Gastroesophageal sphincter (tissue), 4 donors: ENCODE measurements at regions not wholly inside any gene's neighbourhood (a gene's known extent, or its start where the extent isn't known, plus 50 kb on each side); places are given as distances from the start of the nearest gene placed in this dataset.

Experiments used
- ATAC-seq: fragments of 150-250 bp; one replicate; pipeline ENCODE4 v1.9.1; 2016; ENCODE audit warnings: mild to moderate bottlenecking, moderate library complexity
- H3K27ac ChIP-seq, 4 donors: fragments of 200-600 bp; sonication (generic) in 3 of 4; 1 replicate in 3 of 4; 2 replicates in 1 of 4; pipeline ENCODE4 v1.5.1; 2016 to 2019
- H3K27me3 ChIP-seq: fragments of 200-600 bp; sonication (generic); one replicate; pipeline ENCODE4 v1.5.1; 2019
- H3K36me3 ChIP-seq, 2 donors: fragments of 200-600 bp; sonication (generic); one replicate each; pipeline ENCODE4 v1.5.1; 2019; ENCODE audit warnings: control low read depth in 1 of 2
- H3K4me1 ChIP-seq, 3 donors: fragments of 200-600 bp; sonication (generic); 1 replicate in 2 of 3; 2 replicates in 1 of 3; pipeline ENCODE4 v1.5.1; 2016 to 2019; ENCODE audit warnings: control low read depth in 2 of 3
- H3K4me3 ChIP-seq, 2 donors: fragments of 200-600 bp; sonication (generic); one replicate each; pipeline ENCODE4 v1.5.1; 2019; ENCODE audit warnings: mild to moderate bottlenecking in 1 of 2, moderate library complexity in 1 of 2
- H3K9me3 ChIP-seq, 3 donors: fragments of 200-600 bp; sonication (generic); one replicate each; pipeline ENCODE4 v1.5.1; 2017 to 2019; ENCODE audit warnings: control low read depth in 2 of 3
- CTCF ChIP-seq, 4 experiments: fragments of 200-600 bp in 2 of 4; fragments of 450-650 bp in 2 of 4; sonication (generic) in 1 of 4; IDR thresholded peaks; one replicate each; pipeline ENCODE4 v1.5.1; 2017 to 2019; ENCODE audit warnings: antibody characterized with exemption in 4 of 4, mild to moderate bottlenecking in 2 of 4, moderate library complexity in 2 of 4
- EP300 ChIP-seq: sonication (generic); formaldehyde crosslinking; IDR thresholded peaks from one replicate; pipeline ENCODE4 v1.6.1; 2017; ENCODE audit warnings: antibody characterized with exemption, mild to moderate bottlenecking
- POLR2A ChIP-seq, 2 donors: fragments of 450-650 bp; IDR thresholded peaks; one replicate each; pipeline ENCODE4 v1.6.1; 2017; ENCODE audit warnings: antibody characterized with exemption in 2 of 2, mild to moderate bottlenecking in 2 of 2, moderate library complexity in 1 of 2
- POLR2AphosphoS5 ChIP-seq: sonication (generic); formaldehyde crosslinking; IDR thresholded peaks from one replicate; pipeline ENCODE4 v1.6.1; 2017; ENCODE audit warnings: antibody characterized with exemption
- WGBS, 2 donors: methylation state at CpG; one replicate each; pipeline ENCODE4 v1.1.5; 2018; ENCODE audit warnings: low coverage in 1 of 2; 5-methylcytosine and 5-hydroxymethylcytosine counted together

- no peak overlapping the region for H3K4me3 ChIP-seq
- no peaks in the 10 kb centered on the region for H3K9me3 ChIP-seq
- WGBS, 2 donors = 89 to 100% methylated on average over 1 of the region's 1 CpG
- no peak for ATAC-seq
- H3K27ac ChIP-seq = no peak overlapping the region
- H3K4me1 ChIP-seq = no peaks in the 10 kb centered on the region
- no peak for TF ChIP-seq EP300
- TF ChIP-seq POLR2A (IDR thresholded peaks at IDR 0.05) = no peak
- no peak for TF ChIP-seq POLR2AphosphoS5
- no peak for TF ChIP-seq CTCF (IDR thresholded peaks at IDR 0.05)
- H3K36me3 ChIP-seq = no peaks in the 10 kb centered on the region
- no peaks in the 10 kb centered on the region for H3K27me3 ChIP-seq
These were observed 73.2 kb upstream of the ANXA10 start for GRCh38 chr4:168019019-168019651.

- no peak for TF ChIP-seq EP300
- no peaks in the 10 kb centered on the region for H3K27me3 ChIP-seq
- H3K9me3 ChIP-seq = no peaks in the 10 kb centered on the region
- no peaks in the 10 kb centered on the region for H3K36me3 ChIP-seq
- 96% methylated on average over 2 of the region's 2 CpGs; no CpG with 5 or more reads in 1 of the 2 donors for WGBS, 2 donors
- H3K4me1 ChIP-seq = no peaks in the 10 kb centered on the region
- H3K4me3 ChIP-seq = no peak overlapping the region
- no peak overlapping the region for H3K27ac ChIP-seq
- no peak for ATAC-seq
These were observed 72.4 kb upstream of the ANXA10 start for GRCh38 chr4:168019921-168020320.

GRCh38 chr4:168021666-168022065 is 70.7 kb upstream of the ANXA10 start:
- no peaks in the 10 kb centered on the region for H3K9me3 ChIP-seq
- no peaks in the 10 kb centered on the region for H3K36me3 ChIP-seq
- ATAC-seq = no peak
- no peak overlapping the region for H3K27ac ChIP-seq
- no peaks in the 10 kb centered on the region for H3K27me3 ChIP-seq
- no peaks in the 10 kb centered on the region for H3K4me1 ChIP-seq
- no peak overlapping the region for H3K4me3 ChIP-seq
- WGBS, 2 donors = 36 to 57% methylated on average over 1 of the region's 1 CpG
- no peak for TF ChIP-seq EP300
- no peak for TF ChIP-seq POLR2AphosphoS5
- no peak for TF ChIP-seq CTCF (IDR thresholded peaks at IDR 0.05)
- no peak for TF ChIP-seq POLR2A (IDR thresholded peaks at IDR 0.05)

- WGBS, 2 donors = 92% methylated on average over 2 of the region's 2 CpGs; no CpG with 5 or more reads in 1 of the 2 donors
- ATAC-seq = no peak
- TF ChIP-seq POLR2A (IDR thresholded peaks at IDR 0.05) = no peak
- TF ChIP-seq CTCF (IDR thresholded peaks at IDR 0.05) = no peak
- TF ChIP-seq POLR2AphosphoS5 = no peak
- no peak for TF ChIP-seq EP300
These were observed 63.8 kb upstream of the ANXA10 start for GRCh38 chr4:168028568-168028967.

GRCh38 chr4:168028970-168029597 is 63.3 kb upstream of the ANXA10 start:
- WGBS, 2 donors = 82 to 83% methylated on average over 4 to 5 of the region's 5 CpGs
- Histone ChIP-seq H3K27ac (no peak overlapping the region), H3K27me3 (no peaks in the 10 kb centered on the region), H3K4me1 (no peaks in the 10 kb centered on the region), H3K9me3 (peaks cover 0 to 3% (median 0%) of the 10 kb centered on the region in 3 donors), H3K36me3 (no peaks in the 10 kb centered on the region), H3K4me3 (no peak overlapping the region)
- ATAC-seq = no peak
- no peak for TF ChIP-seq POLR2AphosphoS5
- TF ChIP-seq POLR2A (IDR thresholded peaks at IDR 0.05) = no peak
- no peak for TF ChIP-seq EP300
- no peak for TF ChIP-seq CTCF (IDR thresholded peaks at IDR 0.05)

More at GRCh38 chr4:168028568-168028967, 63.8 kb upstream of the ANXA10 start:
- Histone ChIP-seq H3K36me3 (no peaks in the 10 kb centered on the region), H3K4me3 (no peak overlapping the region), H3K9me3 (peaks cover 0 to 3% (median 0%) of the 10 kb centered on the region in 3 donors), H3K4me1 (no peaks in the 10 kb centered on the region), H3K27me3 (no peaks in the 10 kb centered on the region), H3K27ac (no peak overlapping the region)
